Activated T-cell treated with anti-CD3 and anti-CD28 coated beads for 48 hours (primary cell): ENCODE measurements at regions not wholly inside any gene's neighbourhood (a gene's known extent, or its start where the extent isn't known, plus 50 kb on each side); places are given as distances from the start of the nearest gene placed in this dataset.

Experiments
- DNase-seq: peaks from one replicate; pipeline ENCODE4 v3.0.0-alpha.2; 2020; ENCODE audit warnings: low read depth

- no peak for DNase-seq
Observed at GRCh38 chr2:190783513-190784263, 96.9 kb upstream of the GLS start.

GRCh38 chr2:190785334-190785733 is 95.3 kb upstream of the GLS start:
- no peak for DNase-seq

GRCh38 chr2:190786404-190787166 is 94.0 kb upstream of the GLS start:
- no peak for DNase-seq

GRCh38 chr2:190787743-190788235 is 92.8 kb upstream of the GLS start:
- DNase-seq, result no peak

GRCh38 chr2:190789074-190790004 is 91.3 kb upstream of the GLS start:
- no peak for DNase-seq

GRCh38 chr2:190791347-190791975 is 89.2 kb upstream of the GLS start:
- peak; percentile 27 for DNase-seq

GRCh38 chr2:190791976-190792575 is 88.5 kb upstream of the GLS start:
- no peak for DNase-seq

GRCh38 chr2:190792956-190793888 is 87.4 kb upstream of the GLS start:
- DNase-seq, result no peak

- DNase-seq, result no peak
Observed at GRCh38 chr2:190794377-190794776, 86.2 kb upstream of the GLS start.

- no peak for DNase-seq
Observed at GRCh38 chr2:190794790-190795189, 85.8 kb upstream of the GLS start.

GRCh38 chr2:190795686-190796085 is 84.9 kb upstream of the GLS start:
- no peak for DNase-seq

GRCh38 chr2:190799999-190800398 is 80.6 kb upstream of the GLS start:
- no peak for DNase-seq

GRCh38 chr2:190800528-190800927 is 80.1 kb upstream of the GLS start:
- DNase-seq, result no peak

- no peak for DNase-seq
Observed at GRCh38 chr2:190802129-190802528, 78.5 kb upstream of the GLS start.

- no peak for DNase-seq
Observed at GRCh38 chr2:190802626-190803209, 77.9 kb upstream of the GLS start.

- DNase-seq, result no peak
Observed at GRCh38 chr2:190804182-190804795, 76.3 kb upstream of the GLS start.

- no peak for DNase-seq
Observed at GRCh38 chr2:190805126-190805525, 75.5 kb upstream of the GLS start.

- no peak for DNase-seq
Observed at GRCh38 chr2:190805843-190806242, 74.8 kb upstream of the GLS start.

GRCh38 chr2:190807886-190808285 is 72.7 kb upstream of the GLS start:
- DNase-seq, result no peak
